ENCODE measurements at regions not wholly inside any gene's neighbourhood (a gene's known extent, or its start where the extent isn't known, plus 50 kb on each side); places are given as distances from the start of the nearest gene placed in this dataset.
"Not testable (repeated sequence)": the region's sequence is repeated elsewhere in the genome, so short reads cannot be mapped to it uniquely, and the experiment has no call there.

DNA sequence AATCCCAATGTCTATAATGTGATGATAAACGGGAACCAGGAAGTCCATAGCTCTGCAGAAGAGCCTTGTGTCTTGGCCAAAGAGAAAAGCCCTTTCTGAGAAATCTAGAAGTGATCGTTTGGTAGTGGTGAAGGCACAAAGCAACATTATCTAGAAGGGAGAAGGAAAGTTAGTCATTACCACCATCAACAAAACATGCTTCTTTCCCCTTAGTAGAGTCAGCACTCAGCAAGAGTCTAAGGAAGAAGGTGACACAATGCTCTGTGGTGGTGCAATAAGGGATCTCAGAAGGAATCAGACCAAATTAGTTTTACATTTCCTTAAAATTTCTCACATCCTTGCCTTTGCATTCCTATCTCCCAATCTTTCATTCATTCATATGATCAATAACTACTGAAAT, 134.4 kb upstream of the PRDX6 start:
- no peak for DNase-seq (ENCODE audit: low spot score)

DNA sequence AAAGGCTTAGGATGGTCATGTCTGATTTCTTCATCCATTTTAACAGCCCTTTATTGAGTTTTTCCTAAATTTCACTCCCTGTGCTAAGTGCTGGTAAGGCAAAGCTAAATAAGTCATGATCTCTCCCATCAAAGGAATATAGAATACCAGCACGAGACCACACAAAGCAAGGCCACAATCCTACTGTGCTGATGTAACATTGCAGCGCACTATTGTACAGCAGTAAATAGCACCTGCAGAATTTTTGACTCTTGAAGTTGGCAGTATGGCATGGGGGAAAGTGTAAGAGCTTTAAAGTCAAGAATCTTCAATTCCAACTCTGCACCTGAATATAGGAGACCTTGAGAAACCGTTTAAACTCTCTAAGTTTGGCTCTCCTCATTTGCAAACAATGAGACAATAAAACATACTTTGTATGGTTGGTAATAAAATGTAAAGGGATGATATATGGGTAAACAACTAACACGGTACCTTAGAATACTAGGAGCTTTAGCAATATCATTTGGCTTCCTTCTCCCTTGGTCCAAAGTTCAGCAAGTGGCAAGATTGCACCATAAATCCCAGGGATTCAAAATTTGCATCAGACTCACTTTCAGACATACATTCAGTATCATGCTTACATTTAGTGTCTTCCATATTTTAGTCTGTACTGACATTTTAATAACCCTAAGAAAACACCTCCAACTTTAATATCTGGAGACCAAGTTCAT, 132.9 kb upstream of the PRDX6 start:
- no peak for DNase-seq (ENCODE audit: low spot score)

DNA sequence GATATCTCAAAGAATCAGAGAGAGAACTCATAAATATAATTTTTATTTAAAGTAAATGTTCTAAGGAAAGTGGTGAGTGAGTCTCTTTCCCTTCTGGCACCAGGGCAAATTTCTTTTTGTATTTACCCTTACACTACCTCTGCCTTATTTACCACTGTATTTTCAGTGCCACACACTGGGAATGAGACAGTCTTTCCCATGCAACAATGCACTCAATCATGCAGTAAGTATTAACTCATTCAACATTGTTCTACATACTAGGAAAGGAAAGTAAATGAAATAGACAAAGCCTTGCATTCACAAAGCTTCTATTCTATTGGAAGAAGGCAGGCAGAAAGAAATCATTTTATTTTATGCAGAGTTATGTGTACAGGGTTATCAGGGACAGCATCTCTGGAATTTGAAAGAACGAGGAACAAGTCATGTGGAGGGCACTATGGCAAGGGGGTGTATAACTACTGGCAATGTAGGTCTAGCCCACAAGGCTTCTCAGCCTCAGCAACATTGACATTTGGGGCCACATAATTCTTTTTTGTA, 129.8 kb upstream of the PRDX6 start:
- DNase-seq (ENCODE audit: low spot score) = no peak

DNA sequence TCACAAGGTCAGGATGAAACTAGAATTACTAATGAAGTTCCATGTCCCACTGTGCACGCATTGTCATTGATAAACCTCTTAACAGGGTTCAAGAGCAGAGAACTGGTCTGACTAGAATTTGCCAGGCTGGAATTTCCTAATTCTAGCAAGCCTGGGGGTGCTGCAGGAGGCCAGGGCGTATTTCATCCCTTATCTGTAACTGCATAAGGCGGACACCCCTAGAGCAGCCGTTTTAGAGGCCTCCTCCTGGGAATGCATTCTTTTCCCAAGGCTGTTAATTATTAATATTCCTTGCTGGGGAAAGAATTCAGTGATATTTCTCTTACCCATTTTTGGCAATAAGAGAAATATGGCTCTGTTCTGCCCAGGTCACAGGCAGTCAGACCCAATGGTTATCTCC, 124.5 kb upstream of the PRDX6 start:
- not testable (repeated sequence) for DNase-seq (ENCODE audit: low spot score)

DNA sequence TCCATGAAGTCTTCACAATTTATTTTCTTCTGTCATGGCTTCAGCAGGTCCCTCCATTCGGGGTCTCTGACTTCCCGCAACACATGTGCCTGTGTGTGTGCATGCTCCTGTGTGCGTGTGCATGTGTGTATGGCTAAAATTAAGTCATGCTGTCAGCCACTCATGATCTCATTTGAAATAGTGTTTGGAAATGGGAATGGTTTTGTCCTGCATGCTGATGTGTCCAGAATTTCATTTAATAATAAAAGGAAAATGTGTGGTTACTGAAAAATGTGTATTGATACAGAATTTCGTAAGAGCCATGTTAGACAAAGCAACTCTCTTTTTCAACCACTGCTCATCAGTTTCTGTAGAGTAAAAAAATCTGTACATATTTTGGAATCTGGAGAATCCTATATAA, 123.8 kb upstream of the PRDX6 start:
- DNase-seq (ENCODE audit: low spot score) = no peak

DNA sequence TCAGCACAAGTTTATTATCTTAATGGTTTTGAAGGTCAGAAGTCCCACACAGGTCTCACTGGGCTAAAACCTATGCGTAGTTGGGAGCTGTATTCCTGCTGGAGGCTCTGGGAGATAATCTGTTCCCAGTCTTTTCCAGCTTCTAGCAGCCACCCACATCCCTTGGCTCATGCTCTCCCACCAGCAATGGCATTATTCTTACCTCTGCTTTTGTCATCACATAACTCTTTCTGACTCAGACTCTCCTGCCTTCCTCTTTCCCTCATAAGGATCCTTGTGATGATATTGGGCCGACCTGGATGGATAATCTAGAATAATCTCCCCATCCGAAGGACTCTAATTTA, 122.2 kb upstream of the PRDX6 start:
- DNase-seq (ENCODE audit: low spot score) = no peak

DNA sequence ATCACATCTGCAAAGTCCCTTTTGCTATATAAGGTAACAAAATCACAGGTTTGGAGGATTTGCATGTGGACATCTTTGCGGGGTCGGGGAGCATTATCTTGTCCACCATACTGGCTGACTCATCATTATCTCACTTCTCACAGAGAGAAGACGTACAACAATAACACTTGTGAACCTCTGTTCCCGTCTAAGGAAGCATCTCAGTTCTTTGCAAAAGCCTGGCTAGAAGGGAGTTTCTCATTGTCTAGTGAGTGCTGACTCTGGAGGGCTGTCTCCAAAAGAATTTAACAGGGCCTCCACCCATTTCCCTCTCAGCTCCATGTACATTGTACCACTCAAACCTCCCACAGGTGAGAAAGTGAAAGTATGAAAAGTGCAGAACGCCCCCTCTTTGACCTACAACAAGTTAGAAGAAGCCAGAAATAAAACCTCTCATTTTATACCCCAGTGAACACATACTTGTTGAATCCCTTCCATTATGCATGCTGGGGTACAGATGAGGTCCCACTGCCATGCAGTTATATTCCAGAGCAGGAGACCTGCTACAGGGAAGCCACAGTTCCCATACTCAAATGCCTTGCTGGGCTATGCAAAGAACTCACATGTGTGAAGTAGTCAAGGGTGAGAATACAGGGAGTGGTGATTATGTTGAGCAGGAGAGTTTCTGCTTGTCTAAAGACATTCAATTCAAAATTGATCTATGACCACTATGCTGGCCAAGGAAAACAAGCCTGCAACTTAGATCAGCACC, 121.7 kb upstream of the PRDX6 start:
- no peak for DNase-seq (ENCODE audit: low spot score)

DNA sequence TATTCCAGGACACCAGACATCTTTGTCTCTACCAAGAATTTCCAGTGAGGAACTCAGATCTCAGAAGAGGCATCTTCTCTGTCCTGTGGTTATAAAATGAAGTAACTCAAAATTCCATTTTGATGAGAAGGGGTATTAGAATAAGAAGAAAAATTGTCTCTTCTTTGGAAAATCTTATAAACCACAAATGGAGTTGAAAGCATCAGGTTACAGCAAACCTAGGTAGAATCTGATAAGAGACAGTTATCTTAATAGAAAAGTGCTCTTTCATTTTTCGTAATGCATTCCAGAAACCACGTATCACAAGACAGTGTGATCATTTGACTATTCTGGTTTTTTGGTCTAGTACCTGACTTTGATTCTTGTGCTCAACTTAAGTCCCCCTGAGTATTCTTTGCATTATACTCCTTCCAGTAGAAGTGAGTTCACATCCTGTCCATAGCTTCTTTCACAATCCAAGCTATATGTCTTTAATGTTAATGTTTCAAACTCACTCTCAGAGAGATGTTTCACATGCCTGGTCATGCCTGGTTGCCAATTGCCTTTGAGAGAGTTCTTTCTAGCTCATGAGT, 120.9 kb upstream of the PRDX6 start:
- no peak for DNase-seq (ENCODE audit: low spot score)

DNA sequence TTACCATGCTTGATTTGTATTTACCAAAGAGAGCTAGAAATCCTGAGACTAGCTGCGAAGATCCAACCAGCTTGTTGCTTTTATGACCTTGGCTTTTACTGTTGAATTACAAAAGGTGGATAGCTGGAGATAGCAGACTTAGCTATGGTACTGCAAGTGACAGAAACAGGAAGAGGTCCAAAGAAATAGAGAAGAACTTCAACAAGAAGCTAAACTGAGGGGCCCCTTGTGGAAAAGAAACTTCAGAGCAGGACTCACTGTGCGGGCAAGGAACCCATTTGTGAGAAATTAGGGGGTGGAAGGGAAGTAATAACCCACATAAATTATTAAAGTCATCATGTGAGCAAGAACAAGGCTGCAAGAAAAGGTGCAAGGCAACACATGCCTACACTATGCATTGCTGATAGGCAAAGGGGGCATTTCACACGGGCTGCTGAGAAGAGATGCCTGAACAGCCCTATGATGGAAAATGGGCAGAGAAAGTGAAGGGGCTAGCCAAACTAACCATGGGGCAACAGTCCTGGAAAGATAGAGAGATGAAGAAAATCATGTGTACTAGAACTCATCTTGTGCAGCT, 116.6 kb upstream of the PRDX6 start:
- no peak for DNase-seq (ENCODE audit: low spot score)

DNA sequence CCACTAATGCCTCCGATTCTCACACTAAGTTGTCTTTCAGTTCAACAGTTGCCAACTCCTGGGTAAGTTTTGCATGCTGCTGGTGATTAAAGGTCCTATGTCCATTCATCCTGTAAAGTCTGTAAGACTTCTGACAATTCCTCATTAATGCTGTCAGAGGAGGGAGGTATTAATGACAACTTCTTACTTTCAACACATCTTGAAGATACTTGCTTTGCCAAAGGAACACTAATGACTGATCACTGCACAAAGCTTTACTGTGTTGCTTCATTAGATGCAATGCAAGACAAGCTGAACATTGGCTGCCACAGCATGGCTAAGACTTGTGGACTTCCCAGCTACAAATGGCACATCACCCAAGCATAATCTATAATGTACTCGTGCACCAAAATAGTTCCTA, 114.6 kb upstream of the PRDX6 start:
- no peak for DNase-seq (ENCODE audit: low spot score)

DNA sequence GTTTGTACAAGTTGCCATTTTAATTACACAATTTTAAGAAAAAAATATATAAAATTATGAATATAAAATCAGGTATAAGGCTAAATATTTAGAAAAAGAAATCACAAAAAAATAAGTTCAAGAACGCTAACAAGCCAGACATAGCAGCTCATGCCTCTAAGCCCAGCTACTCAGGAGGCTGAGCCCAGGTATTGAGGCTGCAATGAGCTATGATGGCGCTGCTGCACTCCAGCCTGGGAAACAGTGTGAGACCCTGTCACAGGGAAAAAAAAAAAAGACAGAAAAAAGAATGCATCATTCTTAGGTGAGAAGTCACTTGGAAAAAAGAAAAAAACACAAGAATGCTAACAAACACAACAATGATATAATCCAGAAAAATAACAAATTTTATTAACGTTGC, 112.3 kb upstream of the PRDX6 start:
- no peak for DNase-seq (ENCODE audit: low spot score)

DNA sequence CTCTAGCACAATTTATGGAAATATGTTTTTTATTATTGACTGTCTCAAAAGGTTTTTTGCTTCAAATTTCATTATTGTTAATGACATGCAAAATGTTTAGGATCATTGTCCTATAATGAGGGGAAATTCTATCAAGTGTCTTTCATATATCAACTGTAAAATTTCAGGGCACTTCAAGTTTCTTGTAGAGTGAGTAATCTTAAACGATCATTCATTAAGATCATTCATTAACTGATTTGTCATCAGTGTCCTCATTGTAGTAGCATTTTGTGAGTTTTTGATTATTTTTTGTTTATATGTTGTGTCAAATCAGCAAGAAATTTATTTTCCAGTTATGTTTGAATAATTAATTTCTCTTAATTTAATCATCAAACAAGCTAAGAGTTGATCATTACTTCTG, 111.8 kb upstream of the PRDX6 start:
- DNase-seq (ENCODE audit: low spot score) = no peak

DNA sequence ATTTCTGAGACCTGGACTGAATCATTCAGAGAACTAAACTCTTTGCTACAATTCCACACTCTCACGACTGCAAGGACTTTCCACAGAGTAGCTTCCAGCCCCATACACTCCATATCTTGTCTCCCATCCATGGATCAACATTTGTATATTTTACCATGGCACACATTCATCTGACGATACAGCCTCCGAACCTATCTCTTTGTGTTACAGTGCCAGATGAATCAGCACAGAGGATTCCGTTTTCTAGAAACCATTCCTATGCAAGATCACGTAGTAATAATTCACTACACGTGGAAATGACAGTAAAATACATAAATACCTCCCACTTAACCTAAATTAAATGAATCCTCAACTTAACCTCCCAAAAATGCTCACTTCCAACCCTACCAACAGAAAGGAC, 110.0 kb upstream of the PRDX6 start:
- DNase-seq (ENCODE audit: low spot score) = no peak

DNA sequence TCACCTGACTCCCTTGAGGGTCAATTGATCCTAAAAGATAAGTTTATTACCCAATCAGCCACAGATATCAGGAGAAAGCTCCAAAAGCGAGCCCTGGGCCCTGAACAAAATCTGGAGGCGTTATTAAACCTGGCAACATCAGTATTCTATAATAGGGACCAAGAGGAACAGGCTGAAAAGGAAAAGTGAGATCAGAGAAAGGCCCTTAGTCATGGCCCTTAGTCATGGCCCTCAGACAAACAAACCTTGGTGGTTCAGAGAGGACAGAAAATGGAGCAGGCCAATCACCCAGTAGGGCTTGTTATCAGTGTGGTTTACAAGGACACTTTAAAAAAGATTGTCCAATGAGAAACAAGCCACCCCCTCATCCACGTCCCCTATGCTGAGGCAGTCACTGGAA, 106.5 kb upstream of the PRDX6 start:
- not testable (repeated sequence) for DNase-seq (ENCODE audit: low spot score)

DNA sequence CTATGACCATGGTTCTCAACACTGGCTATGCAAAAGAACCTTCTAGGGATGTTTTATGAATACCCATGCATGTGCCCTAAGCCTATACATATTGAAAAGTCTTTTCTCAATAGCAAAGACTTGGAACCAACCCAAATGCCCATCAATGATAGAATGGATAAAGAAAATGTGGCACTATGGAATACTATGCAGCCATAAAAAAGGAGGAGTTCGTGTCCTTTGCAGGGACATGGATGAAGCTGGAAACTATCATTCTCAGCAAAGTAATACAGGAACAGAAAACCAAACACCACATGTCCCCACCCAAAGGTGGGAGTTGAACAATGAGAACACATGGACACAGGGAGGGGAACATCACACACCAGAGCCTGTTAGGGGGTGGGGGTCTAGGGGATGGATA, 101.1 kb upstream of the PRDX6 start:
- not testable (repeated sequence) for DNase-seq (ENCODE audit: low spot score)

DNA sequence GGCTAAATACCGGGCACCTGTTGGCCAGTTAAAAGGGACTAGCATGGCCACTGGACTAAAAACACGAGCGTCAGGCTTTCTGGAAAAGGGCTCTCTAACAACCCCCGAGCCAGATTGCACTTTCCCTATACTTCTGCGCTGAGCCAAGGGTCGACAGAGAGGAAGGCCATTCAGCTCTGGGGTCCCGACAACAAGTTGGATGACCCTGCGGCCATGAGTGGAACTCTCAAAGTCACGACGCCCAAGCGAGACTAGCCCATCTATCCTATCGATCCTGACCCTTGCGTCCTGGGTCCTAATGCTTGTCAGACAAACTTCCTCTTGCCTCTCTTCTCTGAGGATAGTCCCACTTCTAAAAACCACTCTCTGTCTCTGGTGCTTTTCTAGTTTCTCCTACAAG, 99.9 kb upstream of the PRDX6 start:
- DNase-seq (ENCODE audit: low spot score) = no peak

DNA sequence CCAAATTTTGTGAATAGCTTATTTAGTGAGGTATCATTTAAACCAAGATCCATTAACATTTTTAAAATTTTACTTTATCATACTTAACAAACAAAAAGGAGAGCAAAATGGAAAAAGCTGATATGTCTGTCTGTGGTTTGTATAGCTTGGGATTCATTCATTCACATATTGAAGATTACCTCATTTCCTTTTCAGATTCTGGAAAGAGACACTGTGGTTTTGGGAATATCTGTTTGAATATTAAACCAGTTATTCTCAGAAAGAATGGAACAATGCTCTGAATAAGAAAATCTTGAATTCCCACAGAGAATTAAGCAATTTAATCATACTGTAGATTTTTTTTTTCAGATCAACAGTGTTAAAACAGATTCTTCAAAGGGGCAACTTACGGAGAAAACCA, 93.8 kb upstream of the PRDX6 start:
- no peak for DNase-seq (ENCODE audit: low spot score)

DNA sequence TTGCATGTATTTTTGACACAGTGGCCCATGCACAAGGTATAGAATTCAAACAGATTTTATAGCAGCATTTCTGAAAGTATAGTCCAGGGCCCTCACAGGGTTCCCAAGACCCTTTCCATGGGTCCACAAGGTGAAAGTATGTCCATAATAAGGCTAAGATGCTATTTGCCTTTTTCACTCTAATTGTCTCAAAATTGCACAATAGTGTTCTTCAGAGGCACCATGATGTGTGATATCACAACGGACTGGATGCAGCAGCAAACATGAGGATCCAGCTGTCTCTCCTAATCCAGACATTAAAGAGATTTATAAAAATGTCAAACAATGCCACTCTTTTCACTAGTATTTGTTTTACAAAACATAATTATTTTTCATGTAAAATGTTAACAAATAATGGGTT, 88.8 kb upstream of the PRDX6 start:
- DNase-seq (ENCODE audit: low spot score) = no peak

DNA sequence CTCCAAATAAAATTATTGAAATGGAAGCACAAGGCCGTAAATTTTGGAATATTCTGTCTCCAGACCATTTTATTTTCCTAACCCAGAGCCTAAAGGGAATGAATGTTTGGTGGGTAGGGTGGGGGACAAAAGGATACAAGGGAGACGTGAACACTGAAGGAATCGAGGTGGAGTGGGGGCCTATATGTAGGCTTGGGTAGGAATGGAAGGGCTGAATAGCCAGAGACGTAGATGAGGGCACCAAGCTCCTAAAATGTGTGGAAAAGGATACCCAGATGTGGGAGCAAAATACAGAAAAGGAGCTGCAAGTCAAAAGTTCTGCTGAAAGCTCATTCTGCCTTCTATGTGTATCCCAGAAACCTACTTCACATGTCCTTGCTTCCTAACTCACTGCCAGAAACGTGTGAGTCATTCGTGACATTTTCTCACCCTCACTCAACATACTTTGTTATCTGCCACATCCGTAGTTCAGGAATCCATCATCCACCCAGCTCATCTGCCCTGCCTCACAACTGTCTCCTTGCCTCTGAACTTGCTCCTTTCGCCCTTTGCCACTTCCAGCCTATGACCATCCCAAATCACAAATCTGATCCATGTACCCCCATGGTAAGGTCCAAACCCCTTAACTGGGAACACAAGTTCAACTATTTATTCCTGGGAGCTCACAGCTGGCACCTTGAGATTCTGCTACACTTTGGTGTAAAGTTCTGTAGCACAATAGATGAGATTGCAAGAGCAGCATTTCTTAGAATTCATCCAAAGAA, 84.1 kb upstream of the PRDX6 start:
- no peak for DNase-seq (ENCODE audit: low spot score)

DNA sequence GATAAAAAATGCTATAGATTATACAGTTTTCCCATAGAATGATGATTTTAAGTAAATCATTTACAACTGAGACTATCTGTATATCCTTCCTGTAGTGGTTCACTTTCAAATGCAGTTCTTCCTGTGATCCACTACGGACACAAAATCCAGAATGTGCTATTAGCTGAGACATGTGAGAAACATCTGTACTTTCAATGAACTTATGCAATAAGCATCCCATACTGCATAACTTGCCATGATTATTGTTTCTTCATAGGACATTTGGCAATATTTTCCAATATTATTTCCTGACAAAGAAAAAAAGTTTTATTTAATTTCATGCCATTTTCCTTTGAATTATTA, 83.5 kb upstream of the PRDX6 start:
- DNase-seq (ENCODE audit: low spot score) = no peak

DNA sequence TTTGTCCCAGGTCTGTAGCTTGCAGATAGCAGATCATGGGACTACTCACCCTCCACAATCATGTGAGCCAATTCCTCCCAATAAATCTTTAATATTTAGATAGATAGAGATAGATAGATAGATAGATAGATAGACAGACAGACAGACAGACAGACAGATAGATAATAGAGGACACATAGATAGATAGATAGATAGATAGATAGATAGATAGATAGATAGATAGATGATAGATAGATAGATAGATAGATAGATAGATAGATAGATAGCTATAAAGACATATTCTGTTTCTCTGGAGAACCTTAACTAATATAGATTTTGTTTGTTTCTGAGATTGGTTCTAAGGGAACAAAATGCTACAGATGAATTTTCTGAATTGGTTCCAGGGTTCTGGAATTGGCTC, 82.3 kb upstream of the PRDX6 start:
- not testable (repeated sequence) for DNase-seq (ENCODE audit: low spot score)

DNA sequence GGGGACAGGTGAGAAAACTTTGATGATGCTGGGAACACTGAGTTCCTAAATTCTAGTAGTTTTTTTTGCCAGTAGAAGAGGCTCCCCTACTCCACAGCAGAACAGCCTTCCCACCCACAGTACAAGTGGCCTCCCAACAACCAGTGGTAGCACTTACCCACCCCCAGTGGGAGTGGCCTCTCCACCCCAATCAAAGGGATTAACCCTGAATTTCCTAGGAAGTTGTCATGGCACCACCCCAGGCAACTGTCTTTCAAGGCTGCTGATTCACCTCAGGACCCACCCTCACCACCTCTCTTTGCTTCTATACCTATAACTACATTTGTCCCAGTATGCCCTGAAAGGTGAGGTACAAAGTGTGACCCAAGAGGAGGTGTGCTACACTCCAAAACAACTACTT, 81.4 kb upstream of the PRDX6 start:
- no peak for DNase-seq (ENCODE audit: low spot score)
